GM10248 (cell line): ENCODE measurements at regions not wholly inside any gene's neighbourhood (a gene's known extent, or its start where the extent isn't known, plus 50 kb on each side); places are given as distances from the start of the nearest gene placed in this dataset.

Experiments used
- CTCF ChIA-PET: fragments of 300-600 bp; sonication (Branson Sonifier 250); formaldehyde crosslinking; extraction: SDS; loops from one replicate; lab custom pipeline; 2021; ENCODE audit warnings: antibody characterized with exemption; lab: Yijun Ruan, JAX
- POLR2A ChIA-PET: fragments of 350-650 bp; sonication (Branson Sonifier 250); formaldehyde crosslinking; extraction: SDS; loops from one replicate; lab custom pipeline; 2020; ENCODE audit warnings: antibody characterized with exemption; lab: Yijun Ruan, JAX
- DNase-seq: peaks from one replicate; pipeline ENCODE4 v3.0.0; 2012; ENCODE audit errors: extremely low spot score
- TF ChIP-seq, protein P1 (sequence below): IDR thresholded peaks from 2 replicates; pipeline ENCODE4 v1.5.1; 2012; ENCODE audit warnings: mild to moderate bottlenecking, low read depth; ENCODE audit errors: extremely low read depth, missing control alignments, control extremely low read depth

GRCh38 chr2:23322567-23323197 lies 62.3 kb upstream of the KLHL29 start:
- CTCF ChIA-PET: interaction anchor here (2.0 kb wide), 1 partner anchor 28 kb away, joined by 4 read pairs; no protein-coding TSS in a partner anchor

DNA sequence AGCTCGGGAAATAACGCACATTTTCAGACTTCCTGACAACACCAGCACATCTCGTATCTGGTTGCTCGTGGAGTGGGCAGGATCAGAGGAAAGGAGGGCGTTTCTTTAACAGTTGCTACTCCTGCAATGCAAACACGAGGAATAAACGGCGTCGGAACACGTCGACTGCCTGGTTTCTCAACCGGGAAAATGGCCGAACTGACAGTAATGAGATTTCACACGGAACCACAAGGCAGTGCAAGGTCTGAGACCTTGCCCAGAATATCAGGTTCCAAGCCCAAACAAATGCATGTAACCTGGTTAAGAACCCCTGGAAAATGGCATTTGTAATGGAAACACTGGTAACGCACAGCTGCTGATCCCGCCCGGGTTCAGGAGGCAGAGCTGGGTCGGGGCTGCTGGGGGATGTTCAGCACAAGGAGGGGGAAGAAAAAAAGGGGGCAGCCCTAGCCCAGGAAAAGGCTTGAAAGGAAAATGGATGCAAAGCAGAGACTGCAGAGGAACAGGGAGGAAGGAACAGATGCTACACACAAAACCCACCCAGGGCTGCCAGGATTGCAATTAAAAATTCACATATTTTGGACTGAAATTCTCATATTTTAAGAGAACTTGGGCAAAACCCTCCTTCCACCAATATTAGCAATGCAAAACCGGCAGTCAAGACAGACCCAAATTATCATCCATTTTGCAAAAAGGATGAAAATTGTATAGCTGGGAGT lies 61.6 kb upstream of the KLHL29 start:
- CTCF ChIA-PET: interaction anchor here (1.0 to 2.0 kb wide), 2 partner anchors 11 to 28 kb away, joined by 3 to 4 read pairs; no protein-coding TSS in a partner anchor
- POLR2A ChIA-PET: no interaction called here
- TF ChIP-seq, protein P1, sequence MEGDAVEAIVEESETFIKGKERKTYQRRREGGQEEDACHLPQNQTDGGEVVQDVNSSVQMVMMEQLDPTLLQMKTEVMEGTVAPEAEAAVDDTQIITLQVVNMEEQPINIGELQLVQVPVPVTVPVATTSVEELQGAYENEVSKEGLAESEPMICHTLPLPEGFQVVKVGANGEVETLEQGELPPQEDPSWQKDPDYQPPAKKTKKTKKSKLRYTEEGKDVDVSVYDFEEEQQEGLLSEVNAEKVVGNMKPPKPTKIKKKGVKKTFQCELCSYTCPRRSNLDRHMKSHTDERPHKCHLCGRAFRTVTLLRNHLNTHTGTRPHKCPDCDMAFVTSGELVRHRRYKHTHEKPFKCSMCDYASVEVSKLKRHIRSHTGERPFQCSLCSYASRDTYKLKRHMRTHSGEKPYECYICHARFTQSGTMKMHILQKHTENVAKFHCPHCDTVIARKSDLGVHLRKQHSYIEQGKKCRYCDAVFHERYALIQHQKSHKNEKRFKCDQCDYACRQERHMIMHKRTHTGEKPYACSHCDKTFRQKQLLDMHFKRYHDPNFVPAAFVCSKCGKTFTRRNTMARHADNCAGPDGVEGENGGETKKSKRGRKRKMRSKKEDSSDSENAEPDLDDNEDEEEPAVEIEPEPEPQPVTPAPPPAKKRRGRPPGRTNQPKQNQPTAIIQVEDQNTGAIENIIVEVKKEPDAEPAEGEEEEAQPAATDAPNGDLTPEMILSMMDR: no peak
- no peak for DNase-seq

More at GRCh38 chr2:23322567-23323197, 62.3 kb upstream of the KLHL29 start:
- TF ChIP-seq, protein P1: no peak
- POLR2A ChIA-PET: no interaction called here
- no peak for DNase-seq

DNA sequence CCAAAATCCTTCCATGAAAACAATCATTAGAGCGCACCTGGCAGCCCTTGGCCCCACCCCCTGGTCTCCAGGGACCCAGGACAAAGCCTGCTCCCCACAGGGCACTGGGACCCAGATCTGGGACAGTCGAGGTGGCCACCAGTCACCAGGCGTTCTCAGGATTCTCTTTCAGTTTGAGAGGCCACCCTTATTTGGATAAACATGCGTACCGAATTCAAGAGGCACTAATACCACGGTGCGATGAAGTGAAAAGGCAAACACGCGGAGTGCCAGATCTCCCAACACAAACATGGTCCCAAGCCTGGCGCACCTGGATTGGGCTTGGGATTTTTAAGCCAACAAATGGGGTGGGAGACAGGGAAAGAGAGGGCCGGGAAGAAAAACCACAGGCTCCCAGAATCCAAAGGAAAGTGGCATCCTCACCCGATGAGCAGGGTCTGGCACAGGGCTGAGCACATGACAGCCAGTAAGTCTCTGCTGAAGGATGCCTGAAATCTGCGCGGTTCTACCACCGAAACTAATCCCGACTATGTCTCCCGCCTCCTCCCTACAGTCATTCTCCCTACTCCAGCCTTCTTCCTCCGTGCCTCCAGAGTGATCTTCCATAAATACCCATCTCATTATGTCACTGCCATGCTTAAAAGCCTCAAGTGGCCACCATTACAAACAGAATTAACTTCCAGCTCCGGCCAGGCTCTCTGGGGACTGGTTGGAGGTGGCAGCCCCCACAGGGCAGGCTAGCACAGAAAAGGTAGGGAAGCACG lies 60.9 kb upstream of the KLHL29 start:
- DNase-seq: no peak
- TF ChIP-seq, protein P1: no peak
- CTCF ChIA-PET: interaction anchor here (1.0 kb wide), 1 partner anchor 11 kb away, joined by 3 read pairs; no protein-coding TSS in a partner anchor
- POLR2A ChIA-PET: no interaction called here

GRCh38 chr2:23326330-23326729 lies 58.6 kb upstream of the KLHL29 start:
- TF ChIP-seq, protein P1: no peak
- ChIA-PET POLR2A (no interaction called here), CTCF (interaction anchor here (1.0 to 1.3 kb wide), 2 partner anchors 10 to 13 kb away, joined by 3 read pairs; no protein-coding TSS in a partner anchor)
- DNase-seq: no peak

- no peak for DNase-seq
- CTCF ChIA-PET: interaction anchor here (1.3 kb wide), 1 partner anchor 9 kb away, joined by 3 read pairs; no protein-coding TSS in a partner anchor
- TF ChIP-seq, protein P1: no peak
Measured at GRCh38 chr2:23327416-23327815, 57.6 kb upstream of the KLHL29 start.

GRCh38 chr2:23327887-23328286 lies 57.1 kb upstream of the KLHL29 start:
- ChIA-PET POLR2A (no interaction called here), CTCF (interaction anchor here (1.3 kb wide), 1 partner anchor 9 kb away, joined by 3 read pairs; no protein-coding TSS in a partner anchor)
- no peak for DNase-seq
- TF ChIP-seq, protein P1: no peak

More at GRCh38 chr2:23327416-23327815, 57.6 kb upstream of the KLHL29 start:
- POLR2A ChIA-PET: no interaction called here
